ENCODE measurements at regions not wholly inside any gene's neighbourhood (a gene's known extent, or its start where the extent isn't known, plus 50 kb on each side); places are given as distances from the start of the nearest gene placed in this dataset.

GRCh38 chr18:55072698-55073097, 113.4 kb upstream of the CCDC68 start:
- no peak for DNase-seq (ENCODE audit: low read depth)
- TF ChIP-seq, protein P1, sequence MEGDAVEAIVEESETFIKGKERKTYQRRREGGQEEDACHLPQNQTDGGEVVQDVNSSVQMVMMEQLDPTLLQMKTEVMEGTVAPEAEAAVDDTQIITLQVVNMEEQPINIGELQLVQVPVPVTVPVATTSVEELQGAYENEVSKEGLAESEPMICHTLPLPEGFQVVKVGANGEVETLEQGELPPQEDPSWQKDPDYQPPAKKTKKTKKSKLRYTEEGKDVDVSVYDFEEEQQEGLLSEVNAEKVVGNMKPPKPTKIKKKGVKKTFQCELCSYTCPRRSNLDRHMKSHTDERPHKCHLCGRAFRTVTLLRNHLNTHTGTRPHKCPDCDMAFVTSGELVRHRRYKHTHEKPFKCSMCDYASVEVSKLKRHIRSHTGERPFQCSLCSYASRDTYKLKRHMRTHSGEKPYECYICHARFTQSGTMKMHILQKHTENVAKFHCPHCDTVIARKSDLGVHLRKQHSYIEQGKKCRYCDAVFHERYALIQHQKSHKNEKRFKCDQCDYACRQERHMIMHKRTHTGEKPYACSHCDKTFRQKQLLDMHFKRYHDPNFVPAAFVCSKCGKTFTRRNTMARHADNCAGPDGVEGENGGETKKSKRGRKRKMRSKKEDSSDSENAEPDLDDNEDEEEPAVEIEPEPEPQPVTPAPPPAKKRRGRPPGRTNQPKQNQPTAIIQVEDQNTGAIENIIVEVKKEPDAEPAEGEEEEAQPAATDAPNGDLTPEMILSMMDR (IDR thresholded peaks at IDR 0.05; ENCODE audit: control insufficient read depth, extremely low read depth, insufficient read depth): no peak
- H3K4me3 ChIP-seq (ENCODE audit: low read depth, low read length): no peak overlapping the region

DNA sequence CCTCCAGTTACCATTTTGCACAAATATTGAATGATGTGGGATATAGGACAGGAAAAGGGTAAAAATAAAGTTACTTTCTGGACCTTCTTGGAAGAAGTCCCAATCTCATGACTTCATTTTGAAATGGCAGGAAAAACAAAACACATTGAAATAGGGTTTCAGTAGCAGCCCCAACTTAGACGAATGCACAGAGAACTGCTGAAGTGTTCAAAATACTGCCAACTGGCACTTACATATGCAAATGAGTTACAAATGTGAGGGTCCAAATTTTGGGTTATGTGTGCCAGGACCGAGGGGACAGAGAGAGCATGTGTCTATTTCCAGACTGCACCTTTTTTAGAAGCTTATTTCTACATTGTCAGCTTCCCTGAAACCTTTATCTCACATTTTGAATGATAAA, 112.9 kb upstream of the CCDC68 start:
- DNase-seq (ENCODE audit: low read depth): no peak
- H3K4me3 ChIP-seq (ENCODE audit: low read depth, low read length): no peak overlapping the region
- TF ChIP-seq, protein P1 (IDR thresholded peaks at IDR 0.05; ENCODE audit: control insufficient read depth, extremely low read depth, insufficient read depth): no peak

DNA sequence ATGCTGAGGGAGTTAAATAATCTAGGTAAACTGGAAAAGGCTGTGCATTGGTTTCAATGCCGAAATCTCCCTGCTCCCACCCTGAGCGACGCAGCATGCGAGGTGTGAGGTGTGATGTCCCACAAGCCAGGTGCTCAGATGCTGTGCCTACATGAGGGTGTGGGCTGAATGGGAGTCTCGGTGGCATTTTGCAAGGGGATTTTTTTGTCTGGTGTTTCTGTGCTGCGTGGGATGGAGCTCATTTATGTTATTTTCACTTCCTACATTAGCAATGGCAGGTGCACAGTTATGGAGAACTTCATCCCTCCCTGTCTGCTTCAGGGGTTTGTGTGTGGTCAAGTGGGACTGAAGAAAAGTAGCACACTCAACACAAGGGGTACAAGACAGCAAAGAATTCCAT, 110.2 kb upstream of the CCDC68 start:
- H3K4me3 ChIP-seq (ENCODE audit: low read depth, low read length): no peak overlapping the region
- no peak for DNase-seq (ENCODE audit: low read depth)
- TF ChIP-seq, protein P1 (IDR thresholded peaks at IDR 0.05; ENCODE audit: control insufficient read depth, extremely low read depth, insufficient read depth): no peak

GRCh38 chr18:55064760-55065159, 105.5 kb upstream of the CCDC68 start:
- no peak overlapping the region for H3K4me3 ChIP-seq (ENCODE audit: low read depth, low read length)
- DNase-seq (ENCODE audit: low read depth): no peak

GRCh38 chr18:55064073-55064472, 104.8 kb upstream of the CCDC68 start:
- H3K4me3 ChIP-seq (ENCODE audit: low read depth, low read length): no peak overlapping the region
- no peak for DNase-seq (ENCODE audit: low read depth)
- TF ChIP-seq, protein P1 (IDR thresholded peaks at IDR 0.05; ENCODE audit: control insufficient read depth, extremely low read depth, insufficient read depth): no peak

More at GRCh38 chr18:55064760-55065159, 105.5 kb upstream of the CCDC68 start:
- TF ChIP-seq, protein P1 (IDR thresholded peaks at IDR 0.05; ENCODE audit: control insufficient read depth, extremely low read depth, insufficient read depth): no peak

DNA sequence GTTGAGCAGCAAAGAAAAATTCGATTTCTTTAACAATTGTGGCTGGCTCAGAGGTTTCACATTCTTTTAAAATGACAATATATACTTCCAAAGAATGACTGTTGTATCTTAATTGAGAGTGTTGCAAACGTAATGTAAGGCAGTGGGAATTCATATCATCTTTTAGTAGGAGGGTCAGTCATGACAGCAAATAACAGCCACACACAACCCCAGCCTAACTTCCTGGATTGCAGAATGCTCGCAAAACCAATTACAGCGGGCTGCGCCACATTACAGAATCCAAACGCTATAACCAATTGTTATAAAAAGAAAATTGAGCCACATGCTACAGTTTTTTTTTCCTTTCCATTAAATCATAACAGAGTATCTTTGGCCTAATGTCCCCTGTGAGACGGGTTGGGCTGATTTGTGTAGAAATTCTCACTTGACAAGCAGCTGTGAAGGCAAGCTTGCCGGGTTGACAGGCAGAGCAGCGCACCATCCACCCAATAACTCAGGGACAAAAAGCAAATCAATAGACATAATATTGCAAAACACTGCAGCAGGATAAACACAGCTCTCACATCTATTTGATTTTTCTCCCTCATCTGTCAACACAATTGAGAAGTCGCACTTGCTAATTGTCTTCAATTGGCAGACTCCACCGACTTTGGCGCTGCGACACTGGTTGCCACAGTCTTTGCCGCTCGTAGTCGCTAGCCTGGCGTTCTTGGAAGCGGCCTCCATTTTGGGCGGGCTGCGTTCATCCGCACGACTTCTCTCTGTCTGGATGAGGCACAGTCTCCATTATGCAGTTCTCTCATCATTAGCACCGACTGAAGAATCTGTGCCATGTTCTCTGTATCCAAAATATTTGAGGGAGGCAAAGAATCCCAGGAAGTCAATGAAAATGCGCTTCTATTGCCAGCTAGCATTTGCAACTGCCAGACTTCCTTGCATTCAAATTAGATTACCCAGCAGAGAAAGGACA, 95.0 kb upstream of the CCDC68 start:
- H3K4me3 ChIP-seq (ENCODE audit: low read depth, low read length): no peak overlapping the region
- TF ChIP-seq, protein P1 (IDR thresholded peaks at IDR 0.05; ENCODE audit: control insufficient read depth, extremely low read depth, insufficient read depth): no peak
- DNase-seq (ENCODE audit: low read depth): no peak
